Endodermal cell (in vitro differentiated cells): ENCODE measurements at regions not wholly inside any gene's neighbourhood (a gene's known extent, or its start where the extent isn't known, plus 50 kb on each side); places are given as distances from the start of the nearest gene placed in this dataset.

Experiments used
- DNase-seq: peaks from one replicate; pipeline ENCODE4 v3.0.0-alpha.2; 2017
- H3K27ac ChIP-seq: 2 replicates; pipeline ENCODE4 v1.5.1; 2013; ENCODE audit warnings: mild to moderate bottlenecking, low read depth, low read length, moderate library complexity
- H3K27me3 ChIP-seq: 2 replicates; pipeline ENCODE4 v1.6.1; 2013; ENCODE audit warnings: mild to moderate bottlenecking, low read length, moderate library complexity; ENCODE audit not compliant: insufficient read depth, control insufficient read depth, poor library complexity, severe bottlenecking
- H3K36me3 ChIP-seq: 2 replicates; pipeline ENCODE4 v1.7.0; 2013; ENCODE audit warnings: mild to moderate bottlenecking, low read length, moderate library complexity; ENCODE audit not compliant: control insufficient read depth, insufficient read depth
- H3K4me1 ChIP-seq: one replicate; pipeline ENCODE4 v1.7.0; 2013; ENCODE audit warnings: low read length; ENCODE audit not compliant: control insufficient read depth, insufficient read depth
- H3K4me3 ChIP-seq: 2 replicates; pipeline ENCODE4 v1.5.1; 2013; ENCODE audit warnings: mild to moderate bottlenecking, low read length, moderate library complexity
- H3K9ac ChIP-seq: 2 replicates; pipeline ENCODE4 v1.6.1; 2013; ENCODE audit warnings: mild to moderate bottlenecking, low read length, moderate library complexity; ENCODE audit not compliant: poor library complexity, severe bottlenecking; ENCODE audit errors: extremely low read depth
- H3K9me3 ChIP-seq: 2 replicates; pipeline ENCODE4 v1.6.1; 2013; ENCODE audit warnings: mild to moderate bottlenecking, low read length, moderate library complexity; ENCODE audit not compliant: control insufficient read depth
- H3K27ac Mint-ChIP-seq: 2 replicates; pipeline ENCODE4 v1.8.0; 2020; ENCODE audit warnings: mixed read lengths
- H3K27me3 Mint-ChIP-seq: 2 replicates; pipeline ENCODE4 v1.8.0; 2021; ENCODE audit warnings: mild to moderate bottlenecking, mixed read lengths; ENCODE audit not compliant: insufficient read depth
- H3K36me3 Mint-ChIP-seq: 2 replicates; pipeline ENCODE4 v1.8.0; 2020; ENCODE audit warnings: low read depth, mixed read lengths
- H3K4me1 Mint-ChIP-seq: 2 replicates; pipeline ENCODE4 v1.8.0; 2020; ENCODE audit warnings: mixed read lengths
- H3K4me3 Mint-ChIP-seq: 2 replicates; pipeline ENCODE4 v1.8.0; 2020; ENCODE audit warnings: mild to moderate bottlenecking, moderate library complexity, mixed read lengths
- H3K9me3 Mint-ChIP-seq: 2 replicates; pipeline ENCODE4 v1.8.0; 2020; ENCODE audit warnings: mild to moderate bottlenecking, mixed read lengths
- WGBS, 2 experiments: methylation state at CpG; one replicate each; pipeline versions ENCODE4 v1.1.5 to v1.1.7; 2013; ENCODE audit warnings: missing lambda C conversion rate in 2 of 2, mixed read lengths in 1 of 2; ENCODE audit not compliant: insufficient coverage in 1 of 2, insufficient read length in 1 of 2; 5-methylcytosine and 5-hydroxymethylcytosine counted together
- TF ChIP-seq, protein P1 (sequence below): fragments of 200-600 bp; sonication (generic); conservative IDR thresholded peaks from 2 replicates; pipeline ENCODE4 v1.5.0; 2021; ENCODE audit warnings: antibody characterized with exemption, mild to moderate bottlenecking

- TF ChIP-seq, protein P1, sequence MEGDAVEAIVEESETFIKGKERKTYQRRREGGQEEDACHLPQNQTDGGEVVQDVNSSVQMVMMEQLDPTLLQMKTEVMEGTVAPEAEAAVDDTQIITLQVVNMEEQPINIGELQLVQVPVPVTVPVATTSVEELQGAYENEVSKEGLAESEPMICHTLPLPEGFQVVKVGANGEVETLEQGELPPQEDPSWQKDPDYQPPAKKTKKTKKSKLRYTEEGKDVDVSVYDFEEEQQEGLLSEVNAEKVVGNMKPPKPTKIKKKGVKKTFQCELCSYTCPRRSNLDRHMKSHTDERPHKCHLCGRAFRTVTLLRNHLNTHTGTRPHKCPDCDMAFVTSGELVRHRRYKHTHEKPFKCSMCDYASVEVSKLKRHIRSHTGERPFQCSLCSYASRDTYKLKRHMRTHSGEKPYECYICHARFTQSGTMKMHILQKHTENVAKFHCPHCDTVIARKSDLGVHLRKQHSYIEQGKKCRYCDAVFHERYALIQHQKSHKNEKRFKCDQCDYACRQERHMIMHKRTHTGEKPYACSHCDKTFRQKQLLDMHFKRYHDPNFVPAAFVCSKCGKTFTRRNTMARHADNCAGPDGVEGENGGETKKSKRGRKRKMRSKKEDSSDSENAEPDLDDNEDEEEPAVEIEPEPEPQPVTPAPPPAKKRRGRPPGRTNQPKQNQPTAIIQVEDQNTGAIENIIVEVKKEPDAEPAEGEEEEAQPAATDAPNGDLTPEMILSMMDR: no peak
- H3K4me3 Mint-ChIP-seq: no peak overlapping the region
- WGBS, 2 experiments: 89% methylated on average over 1 to 3 of the region's 3 CpGs
- H3K9ac ChIP-seq: no peak overlapping the region
- no peaks in the 10 kb centered on the region for H3K36me3 ChIP-seq
- peaks cover 23% of the 10 kb centered on the region for H3K36me3 Mint-ChIP-seq
- no peaks in the 10 kb centered on the region for H3K4me1 Mint-ChIP-seq
- H3K4me3 ChIP-seq: no peak overlapping the region
- no peaks in the 10 kb centered on the region for H3K27me3 ChIP-seq
- H3K27ac ChIP-seq: no peak overlapping the region
- peaks cover 29% of the 10 kb centered on the region for H3K9me3 Mint-ChIP-seq
- no peaks in the 10 kb centered on the region for H3K4me1 ChIP-seq
- H3K27me3 Mint-ChIP-seq: no peaks in the 10 kb centered on the region
- H3K27ac Mint-ChIP-seq: no peak overlapping the region
- peaks cover 20% of the 10 kb centered on the region for H3K9me3 ChIP-seq
- no peak for DNase-seq
These were observed 208.2 kb upstream of the CMC1 start for GRCh38 chr3:28033059-28033784.

GRCh38 chr3:28036599-28037575 lies 204.5 kb upstream of the CMC1 start:
- H3K4me3 Mint-ChIP-seq: no peak overlapping the region
- H3K36me3 Mint-ChIP-seq: peaks cover 23% of the 10 kb centered on the region
- TF ChIP-seq, protein P1: no peak
- no peaks in the 10 kb centered on the region for H3K27me3 ChIP-seq
- WGBS, 2 experiments: 87 to 100% methylated on average over 1 to 2 of the region's 4 CpGs
- H3K4me3 ChIP-seq: no peak overlapping the region
- H3K4me1 ChIP-seq: no peaks in the 10 kb centered on the region
- H3K9me3 Mint-ChIP-seq: peaks cover 27% of the 10 kb centered on the region
- H3K36me3 ChIP-seq: no peaks in the 10 kb centered on the region
- no peak overlapping the region for H3K27ac Mint-ChIP-seq
- no peak overlapping the region for H3K9ac ChIP-seq
- no peak overlapping the region for H3K27ac ChIP-seq
- no peak for DNase-seq
- H3K9me3 ChIP-seq: peaks cover 20% of the 10 kb centered on the region
- no peaks in the 10 kb centered on the region for H3K27me3 Mint-ChIP-seq
- no peaks in the 10 kb centered on the region for H3K4me1 Mint-ChIP-seq

DNA sequence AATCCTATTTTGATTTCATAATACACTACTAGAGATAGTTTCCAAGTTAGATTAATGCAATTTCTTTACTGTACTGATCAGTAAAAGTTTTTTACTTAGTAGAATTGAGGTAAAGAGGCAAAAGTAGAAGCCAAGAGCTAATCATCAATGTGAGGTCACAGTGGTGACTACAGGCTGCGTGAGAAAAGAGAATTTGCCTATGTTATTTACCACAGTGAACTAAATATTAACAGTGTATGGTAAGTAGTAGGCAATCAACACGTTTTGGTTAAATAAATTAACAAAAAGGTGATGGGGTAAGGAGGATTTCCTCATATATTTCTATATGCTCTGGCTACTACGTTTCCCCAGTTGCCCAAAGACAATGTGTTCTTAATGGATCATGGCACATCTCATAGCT lies 202.2 kb upstream of the CMC1 start:
- TF ChIP-seq, protein P1: no peak
- 78% methylated on average over 1 to 3 of the region's 3 CpGs for WGBS, 2 experiments
- no peak overlapping the region for H3K9ac ChIP-seq
- no peaks in the 10 kb centered on the region for H3K27me3 ChIP-seq
- Mint-ChIP-seq H3K27me3 (no peaks in the 10 kb centered on the region), H3K4me1 (peaks cover 13% of the 10 kb centered on the region), H3K27ac (no peak overlapping the region), H3K4me3 (no peak overlapping the region), H3K9me3 (peaks cover 3% of the 10 kb centered on the region), H3K36me3 (peaks cover 6% of the 10 kb centered on the region)
- no peaks in the 10 kb centered on the region for H3K36me3 ChIP-seq
- H3K27ac ChIP-seq: no peak overlapping the region
- no peak for DNase-seq
- H3K9me3 ChIP-seq: peaks cover 1% of the 10 kb centered on the region
- no peaks in the 10 kb centered on the region for H3K4me1 ChIP-seq
- H3K4me3 ChIP-seq: no peak overlapping the region
